ENCODE measurements at regions not wholly inside any gene's neighbourhood (a gene's known extent, or its start where the extent isn't known, plus 50 kb on each side); places are given as distances from the start of the nearest gene placed in this dataset.

- no peak for TF ChIP-seq CTCF (conservative IDR thresholded peaks at IDR 0.05)
- TF ChIP-seq ZFX (IDR thresholded peaks at IDR 0.05) = no peak
These were observed 396.7 kb upstream of the OR4E1 start for GRCh38 chr14:22070119-22070982.

Measured in C4-2B (cell line).